ENCODE measurements at regions not wholly inside any gene's neighbourhood (a gene's known extent, or its start where the extent isn't known, plus 50 kb on each side); places are given as distances from the start of the nearest gene placed in this dataset.
"Not testable (repeated sequence)": the region's sequence is repeated elsewhere in the genome, so short reads cannot be mapped to it uniquely, and the experiment has no call there.

DNA sequence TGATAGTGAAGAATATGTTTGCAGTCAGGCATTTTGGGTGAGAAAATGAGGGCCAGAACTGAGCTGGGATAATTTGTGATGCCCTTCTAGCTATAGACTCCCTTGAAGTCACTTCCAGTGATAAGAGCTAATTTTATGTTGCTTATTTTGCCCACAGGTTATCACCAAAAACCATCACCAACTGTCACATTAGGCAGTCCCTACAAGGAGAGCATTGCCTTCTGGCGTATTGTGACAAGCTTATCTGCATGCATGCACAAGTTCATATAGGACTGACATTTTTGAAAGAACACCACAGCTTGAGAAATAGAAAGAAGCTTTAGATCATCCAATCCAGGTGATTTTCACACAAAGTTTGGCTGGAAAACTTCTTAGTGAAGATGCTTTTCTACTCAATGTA is 735.3 kb upstream of the RAG2 start:
- Histone ChIP-seq H3K36me3 (replicated peaks) (no peaks in the 10 kb centered on the region), H3K4me3 (no peak overlapping the region), H3K27me3 (ENCODE audit: low read depth) (no peaks in the 10 kb centered on the region), H3K9me3 (no peaks in the 10 kb centered on the region), H3K4me1 (no peaks in the 10 kb centered on the region)
- in situ Hi-C loops (cut with MboI; ENCODE audit: low sequenced_read_pairs), result no loop called here
- no peak for DNase-seq (ENCODE audit: low spot score in 2 of 2)

DNA sequence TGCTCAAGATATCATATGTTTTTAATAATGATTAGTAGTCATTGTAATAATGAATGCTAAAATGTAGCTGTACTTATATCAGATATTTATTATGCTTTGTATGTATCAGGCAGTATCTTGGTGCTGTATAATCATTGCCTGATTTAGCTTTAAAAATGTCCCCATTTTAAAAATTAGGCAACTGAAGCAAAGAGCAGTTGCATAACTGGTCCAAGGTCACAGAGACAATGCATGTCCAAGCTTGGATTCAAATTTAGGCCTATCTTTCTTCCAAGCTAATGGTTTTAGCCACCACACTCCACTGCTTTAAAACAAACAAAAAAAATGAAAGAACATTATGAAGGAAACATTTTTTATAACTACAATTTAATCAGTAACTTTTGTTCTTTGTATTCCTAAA is 725.8 kb upstream of the RAG2 start:
- H3K4me3 ChIP-seq, result no peak overlapping the region
- no peaks in the 10 kb centered on the region for H3K9me3 ChIP-seq
- no peaks in the 10 kb centered on the region for H3K36me3 ChIP-seq (replicated peaks)
- DNase-seq (ENCODE audit: low spot score in 2 of 2), result no peak
- H3K27me3 ChIP-seq (ENCODE audit: low read depth), result no peaks in the 10 kb centered on the region
- H3K4me1 ChIP-seq, result no peaks in the 10 kb centered on the region
- in situ Hi-C loops (cut with MboI; ENCODE audit: low sequenced_read_pairs), result no loop called here

DNA sequence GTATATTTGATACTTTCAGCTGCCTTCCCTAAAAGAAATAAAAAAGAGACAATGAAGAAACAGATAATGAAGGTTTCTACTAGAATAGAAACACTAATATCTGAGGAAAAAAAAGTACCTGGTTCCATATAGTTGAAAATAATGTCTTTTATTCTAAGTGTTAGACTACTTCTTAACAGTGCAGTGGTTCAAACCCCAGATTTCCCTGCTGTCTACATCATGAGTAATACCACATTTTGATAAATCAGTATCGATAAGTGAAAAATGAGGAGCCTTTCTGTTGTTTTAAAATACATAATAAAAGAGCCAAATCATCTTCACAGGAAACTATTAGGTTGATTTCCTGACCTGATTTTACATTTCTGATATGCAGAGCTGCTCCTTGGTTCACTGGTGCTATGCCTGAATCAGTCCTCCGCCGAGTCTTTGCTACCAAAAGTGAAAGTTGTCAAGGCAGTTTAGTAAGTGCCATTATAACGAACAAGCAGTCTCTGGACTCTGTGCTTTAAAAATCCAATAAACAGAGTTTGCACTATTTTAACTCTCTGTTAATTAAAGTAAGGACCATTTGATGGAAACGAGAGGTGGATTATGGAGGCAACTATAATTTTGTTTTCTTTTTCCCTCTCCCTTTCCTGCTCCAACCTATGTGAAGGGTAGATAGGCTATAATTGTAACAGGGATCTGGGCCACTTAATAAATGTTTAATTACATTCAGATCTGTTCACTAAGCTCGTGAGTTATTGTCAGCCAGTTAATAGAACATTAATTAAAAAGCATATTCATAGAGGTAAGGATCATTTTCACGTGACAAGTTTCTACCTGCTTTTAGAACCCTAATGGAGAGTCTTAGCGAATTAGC is 724.5 kb upstream of the RAG2 start:
- in situ Hi-C loops (cut with MboI; ENCODE audit: low sequenced_read_pairs), result no loop called here
- Histone ChIP-seq H3K4me3 (no peak overlapping the region), H3K36me3 (replicated peaks) (no peaks in the 10 kb centered on the region), H3K4me1 (no peaks in the 10 kb centered on the region), H3K9me3 (no peaks in the 10 kb centered on the region), H3K27me3 (ENCODE audit: low read depth) (no peaks in the 10 kb centered on the region)
- no peak for DNase-seq (ENCODE audit: low spot score in 2 of 2)

DNA sequence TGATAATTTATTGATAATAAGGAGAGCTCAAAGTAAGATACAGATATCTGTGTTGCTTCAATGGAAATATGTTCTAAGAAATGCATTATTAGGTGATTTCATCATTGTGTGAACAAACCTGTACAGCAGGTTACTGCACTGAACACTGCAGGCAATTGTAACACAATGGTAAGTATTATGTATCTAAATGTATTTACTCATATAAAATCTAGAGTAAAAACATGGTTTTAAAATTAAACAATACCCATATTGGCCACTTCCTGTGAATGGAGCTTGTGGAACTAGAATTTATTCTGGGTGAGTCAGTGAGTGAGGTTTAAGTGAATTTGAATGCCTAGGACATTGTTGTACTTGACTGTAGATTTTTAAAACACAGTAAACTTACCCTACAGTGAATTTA is 722.9 kb upstream of the RAG2 start:
- Histone ChIP-seq H3K27me3 (ENCODE audit: low read depth) (no peaks in the 10 kb centered on the region), H3K9me3 (no peaks in the 10 kb centered on the region), H3K4me1 (no peaks in the 10 kb centered on the region), H3K36me3 (replicated peaks) (no peaks in the 10 kb centered on the region), H3K4me3 (no peak overlapping the region)
- DNase-seq (ENCODE audit: low spot score in 2 of 2), result no peak
- in situ Hi-C loops (cut with MboI; ENCODE audit: low sequenced_read_pairs), result no loop called here

DNA sequence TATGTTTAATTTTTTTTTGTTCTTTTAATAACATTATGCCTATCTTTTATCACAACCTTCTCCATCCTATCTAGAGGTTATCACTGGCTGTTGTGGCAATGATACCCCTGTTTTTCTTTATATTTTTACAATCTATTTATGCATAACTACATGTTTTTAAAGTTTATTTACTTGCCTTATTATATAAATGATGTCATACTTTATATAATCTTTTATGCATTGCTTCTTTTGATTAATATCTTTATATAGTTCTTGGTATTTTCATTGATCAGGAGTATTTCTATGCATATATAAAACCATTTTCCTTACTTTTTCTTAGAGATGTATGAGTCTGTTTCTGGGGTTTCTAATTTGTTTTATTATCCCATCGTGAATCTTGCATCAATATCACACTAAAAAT is 719.8 kb upstream of the RAG2 start:
- Histone ChIP-seq H3K27me3 (ENCODE audit: low read depth) (no peaks in the 10 kb centered on the region), H3K4me1 (no peaks in the 10 kb centered on the region), H3K9me3 (no peaks in the 10 kb centered on the region), H3K36me3 (replicated peaks) (no peaks in the 10 kb centered on the region), H3K4me3 (no peak overlapping the region)
- no peak for DNase-seq (ENCODE audit: low spot score in 2 of 2)
- in situ Hi-C loops (cut with MboI; ENCODE audit: low sequenced_read_pairs), result no loop called here

DNA sequence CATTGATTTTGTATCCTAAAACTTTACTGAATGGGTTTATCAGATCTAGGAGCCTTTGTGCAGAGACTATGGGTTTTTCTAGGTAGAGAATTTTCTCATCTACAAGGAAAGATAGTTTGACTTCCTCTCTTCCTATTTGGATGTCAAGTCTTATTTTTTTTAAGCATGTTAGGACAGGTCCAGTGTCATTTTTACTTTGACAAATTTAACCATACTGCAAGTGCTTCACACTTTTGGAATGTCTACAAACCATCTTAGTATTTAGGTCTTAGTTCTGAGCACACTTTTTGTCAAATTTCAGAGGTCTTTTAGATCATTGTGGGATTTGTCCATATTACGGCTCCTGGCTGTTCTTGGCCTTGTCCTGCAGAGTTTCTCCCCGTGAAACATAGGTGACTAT is 715.2 kb upstream of the RAG2 start:
- H3K9me3 ChIP-seq, result no peaks in the 10 kb centered on the region

GRCh38 chr11:37306563-37306962 is 708.5 kb upstream of the RAG2 start:
- in situ Hi-C loops (cut with MboI; ENCODE audit: low sequenced_read_pairs), result no loop called here
- no peaks in the 10 kb centered on the region for H3K36me3 ChIP-seq (replicated peaks)
- H3K4me3 ChIP-seq, result no peak overlapping the region
- no peaks in the 10 kb centered on the region for H3K9me3 ChIP-seq
- H3K27me3 ChIP-seq (ENCODE audit: low read depth), result no peaks in the 10 kb centered on the region
- DNase-seq (ENCODE audit: low spot score in 2 of 2), result no peak
- H3K4me1 ChIP-seq, result no peaks in the 10 kb centered on the region

More for the DNA sequence above, 715.2 kb upstream of the RAG2 start:
- no peak overlapping the region for H3K4me3 ChIP-seq
- no peaks in the 10 kb centered on the region for H3K36me3 ChIP-seq (replicated peaks)
- H3K27me3 ChIP-seq (ENCODE audit: low read depth), result no peaks in the 10 kb centered on the region
- no peaks in the 10 kb centered on the region for H3K4me1 ChIP-seq
- DNase-seq (ENCODE audit: low spot score in 2 of 2), result no peak
- in situ Hi-C loops (cut with MboI; ENCODE audit: low sequenced_read_pairs), result no loop called here

GRCh38 chr11:37301405-37301804 is 703.4 kb upstream of the RAG2 start:
- H3K4me3 ChIP-seq; H3K36me3 ChIP-seq (replicated peaks); in situ Hi-C loops (cut with MboI; ENCODE audit: low sequenced_read_pairs); H3K9me3 ChIP-seq; DNase-seq (ENCODE audit: low spot score in 2 of 2); H3K4me1 ChIP-seq; H3K27me3 ChIP-seq (ENCODE audit: low read depth): not testable (repeated sequence)

- H3K36me3 ChIP-seq (replicated peaks), result no peaks in the 10 kb centered on the region
- H3K27me3 ChIP-seq (ENCODE audit: low read depth), result no peaks in the 10 kb centered on the region
- in situ Hi-C loops (cut with MboI; ENCODE audit: low sequenced_read_pairs), result no loop called here
- DNase-seq (ENCODE audit: low spot score in 2 of 2), result no peak
- H3K4me3 ChIP-seq, result no peak overlapping the region
- no peaks in the 10 kb centered on the region for H3K4me1 ChIP-seq
- H3K9me3 ChIP-seq, result no peaks in the 10 kb centered on the region
Measured at GRCh38 chr11:37298173-37298572, 700.1 kb upstream of the RAG2 start.

DNA sequence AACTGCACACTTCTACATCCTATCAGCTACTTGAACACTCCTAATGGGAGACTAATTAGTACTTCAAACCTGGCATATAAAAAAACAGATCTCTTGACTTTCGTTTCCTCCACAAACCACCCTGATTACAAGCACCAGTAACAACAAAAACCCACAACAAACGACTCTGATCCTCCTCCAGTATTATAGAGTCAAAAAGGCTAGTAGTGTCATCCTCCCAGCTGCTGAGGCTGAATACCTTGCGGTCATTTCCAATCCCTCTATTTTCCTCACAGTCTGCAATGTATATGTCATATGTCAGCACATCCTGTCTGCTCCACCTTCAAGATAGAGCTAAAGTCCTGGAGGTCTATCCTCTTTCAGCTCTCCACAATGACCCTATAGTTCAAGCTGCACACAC is 688.9 kb upstream of the RAG2 start:
- H3K27me3 ChIP-seq (ENCODE audit: low read depth), result no peaks in the 10 kb centered on the region; the same call in 1 of the 2 replicates
- no peaks in the 10 kb centered on the region for H3K9me3 ChIP-seq
- DNase-seq (ENCODE audit: low spot score in 2 of 2), result no peak
- in situ Hi-C loops (cut with MboI; ENCODE audit: low sequenced_read_pairs), result no loop called here
- H3K36me3 ChIP-seq (replicated peaks), result no peaks in the 10 kb centered on the region
- H3K4me3 ChIP-seq, result no peak overlapping the region
- H3K4me1 ChIP-seq, result no peaks in the 10 kb centered on the region

GRCh38 chr11:37282367-37282766 is 684.3 kb upstream of the RAG2 start:
- no peak for DNase-seq (ENCODE audit: low spot score in 2 of 2)
- no peaks in the 10 kb centered on the region for H3K36me3 ChIP-seq (replicated peaks)
- H3K9me3 ChIP-seq, result no peaks in the 10 kb centered on the region
- no peaks in the 10 kb centered on the region for H3K4me1 ChIP-seq
- no peak overlapping the region for H3K4me3 ChIP-seq
- in situ Hi-C loops (cut with MboI; ENCODE audit: low sequenced_read_pairs), result no loop called here
- H3K27me3 ChIP-seq (ENCODE audit: low read depth), result no peaks in the 10 kb centered on the region

DNA sequence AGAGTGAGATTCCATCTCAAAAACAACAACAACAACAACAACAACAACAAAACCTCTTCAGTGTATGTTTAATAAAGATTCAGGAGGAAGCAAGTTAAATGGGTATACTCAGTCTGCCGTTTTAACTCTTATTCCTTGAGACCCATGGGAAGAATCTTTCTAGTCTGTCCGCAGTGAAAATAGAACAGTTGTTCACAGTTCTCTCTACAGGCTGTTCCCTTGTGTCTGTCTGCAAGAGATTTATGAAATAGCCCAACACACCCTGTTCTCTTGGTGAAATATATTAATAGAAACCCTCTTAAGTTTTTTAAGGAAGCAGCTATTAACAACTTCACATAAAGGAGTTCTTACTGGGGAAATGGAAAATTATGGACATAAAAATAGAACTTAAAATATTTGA is 682.2 kb upstream of the RAG2 start:
- H3K36me3 ChIP-seq (replicated peaks), result no peaks in the 10 kb centered on the region
- no peaks in the 10 kb centered on the region for H3K27me3 ChIP-seq (ENCODE audit: low read depth)
- in situ Hi-C loops (cut with MboI; ENCODE audit: low sequenced_read_pairs), result no loop called here
- no peaks in the 10 kb centered on the region for H3K4me1 ChIP-seq
- H3K9me3 ChIP-seq, result no peaks in the 10 kb centered on the region
- H3K4me3 ChIP-seq, result no peak overlapping the region
- DNase-seq (ENCODE audit: low spot score in 2 of 2), result no peak

DNA sequence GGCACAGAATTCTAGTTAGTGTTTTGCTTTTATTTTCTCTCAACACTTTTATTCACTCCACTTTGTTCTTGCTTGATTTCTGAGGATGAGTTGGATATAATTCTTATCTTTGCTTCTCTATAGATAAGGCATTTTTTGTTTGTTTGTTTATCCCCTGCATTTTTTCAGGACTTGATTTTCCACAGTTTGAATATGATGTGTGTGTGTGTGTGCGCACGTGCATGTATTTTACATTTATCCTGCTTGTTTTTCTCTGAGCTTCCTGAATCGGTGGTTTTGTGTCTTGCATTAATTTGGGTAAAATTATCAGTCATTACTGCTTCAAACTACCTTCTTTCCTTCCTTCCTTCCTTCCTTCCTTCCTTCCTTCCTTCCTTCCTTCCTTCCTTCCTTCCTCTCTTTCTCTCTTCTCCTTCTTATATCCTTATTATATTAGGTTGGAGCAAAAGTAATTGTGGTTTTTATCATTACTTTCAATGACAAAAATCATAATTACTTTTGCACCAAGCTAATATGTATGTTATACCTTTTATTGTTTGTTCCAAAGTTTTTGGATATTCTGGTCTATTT is 679.9 kb upstream of the RAG2 start:
- no peaks in the 10 kb centered on the region for H3K4me1 ChIP-seq
- H3K36me3 ChIP-seq (replicated peaks), result no peaks in the 10 kb centered on the region
- in situ Hi-C loops (cut with MboI; ENCODE audit: low sequenced_read_pairs), result no loop called here
- H3K9me3 ChIP-seq, result no peaks in the 10 kb centered on the region
- H3K27me3 ChIP-seq (ENCODE audit: low read depth), result no peaks in the 10 kb centered on the region
- no peak overlapping the region for H3K4me3 ChIP-seq
- DNase-seq (ENCODE audit: low spot score in 2 of 2), result no peak

DNA sequence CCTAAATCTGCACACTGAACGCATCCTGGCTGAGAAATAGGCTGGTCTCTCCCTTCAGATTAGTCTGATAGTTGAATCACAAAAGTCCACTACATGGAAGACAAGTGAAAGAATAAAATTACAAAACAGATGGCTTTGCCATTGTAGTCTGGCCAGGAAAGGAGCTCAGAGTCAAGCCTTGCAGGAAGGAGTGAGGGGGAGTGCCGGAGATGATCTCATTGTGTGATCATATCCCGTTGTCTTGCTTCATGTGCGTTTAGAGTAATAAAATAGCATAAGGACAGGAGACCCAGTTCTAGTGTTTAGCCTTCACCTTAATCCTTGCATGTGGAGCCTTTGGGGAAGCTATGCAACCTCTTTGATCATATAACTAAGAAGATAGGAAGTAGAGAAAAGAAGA is 666.7 kb upstream of the RAG2 start:
- H3K27me3 ChIP-seq (ENCODE audit: low read depth), result no peaks in the 10 kb centered on the region
- in situ Hi-C loops (cut with MboI; ENCODE audit: low sequenced_read_pairs), result no loop called here
- H3K4me3 ChIP-seq, result no peak overlapping the region
- no peaks in the 10 kb centered on the region for H3K9me3 ChIP-seq
- H3K4me1 ChIP-seq, result no peaks in the 10 kb centered on the region
- H3K36me3 ChIP-seq (replicated peaks), result no peaks in the 10 kb centered on the region
- no peak for DNase-seq (ENCODE audit: low spot score in 2 of 2)

- no peaks in the 10 kb centered on the region for H3K9me3 ChIP-seq
- DNase-seq (ENCODE audit: low spot score in 2 of 2), result no peak
- in situ Hi-C loops (cut with MboI; ENCODE audit: low sequenced_read_pairs), result no loop called here
- H3K4me3 ChIP-seq, result no peak overlapping the region
- no peaks in the 10 kb centered on the region for H3K4me1 ChIP-seq
- H3K27me3 ChIP-seq (ENCODE audit: low read depth), result no peaks in the 10 kb centered on the region
- H3K36me3 ChIP-seq (replicated peaks), result no peaks in the 10 kb centered on the region
Measured at GRCh38 chr11:37264060-37264459, 666.0 kb upstream of the RAG2 start.

All from HAP-1 (cell line).